ENCODE measurements at regions not wholly inside any gene's neighbourhood (a gene's known extent, or its start where the extent isn't known, plus 50 kb on each side); places are given as distances from the start of the nearest gene placed in this dataset.

- H4K12ac ChIP-seq (ENCODE audit: low read depth, low read length), result no peak overlapping the region
- H3K9me3 ChIP-seq (ENCODE audit: insufficient read depth, low read depth, low read length), result peaks cover 6% of the 10 kb centered on the region
- no peaks in the 10 kb centered on the region for H3K4me1 ChIP-seq (ENCODE audit: control insufficient read depth in 1 of 2, insufficient read depth in 2 of 2, low read length in 2 of 2)
- DNase-seq, result no peak
- H4K91ac ChIP-seq (ENCODE audit: low read depth, low read length), result no peak overlapping the region
- no peak overlapping the region for H3K23ac ChIP-seq (ENCODE audit: low read length)
- H3K27me3 ChIP-seq (ENCODE audit: insufficient read depth, low read length), result no peaks in the 10 kb centered on the region
- no peak overlapping the region for H3K9ac ChIP-seq (ENCODE audit: low read length)
- H2BK5ac ChIP-seq (ENCODE audit: low read depth, low read length, poor library complexity), result no peak overlapping the region
- H3K14ac ChIP-seq (ENCODE audit: low read length), result no peak overlapping the region
- H4K8ac ChIP-seq (ENCODE audit: low read depth, low read length), result no peak overlapping the region
- H3K36me3 ChIP-seq (ENCODE audit: control insufficient read depth in 1 of 2, insufficient read depth in 2 of 2, low read length in 2 of 2), result no peaks in the 10 kb centered on the region
- no peak overlapping the region for H3K4me3 ChIP-seq (ENCODE audit: low read depth, low read length)
- no peak overlapping the region for H3K4me2 ChIP-seq (ENCODE audit: low read length)
- H3K79me1 ChIP-seq (ENCODE audit: low read length), result no peaks in the 10 kb centered on the region
- no peak overlapping the region for H3K18ac ChIP-seq (ENCODE audit: low read length)
- H3K27ac ChIP-seq (ENCODE audit: low read depth, low read length), result no peak overlapping the region
- no peak overlapping the region for H2BK12ac ChIP-seq (ENCODE audit: low read length)
- no peak overlapping the region for H2AK5ac ChIP-seq (ENCODE audit: low read length)
- no peak overlapping the region for H3K4ac ChIP-seq (ENCODE audit: low read depth, low read length)
- no peaks in the 10 kb centered on the region for H3K79me2 ChIP-seq (ENCODE audit: control insufficient read depth, insufficient read depth, low read length, poor library complexity)
- H2AFZ ChIP-seq (ENCODE audit: insufficient read depth, low read length, poor library complexity), result no peak overlapping the region
- H2BK120ac ChIP-seq (ENCODE audit: insufficient read depth, low read length, poor library complexity), result no peak overlapping the region
These were observed 932.5 kb downstream of the SH3BGRL start for GRCh38 chrX:82134378-82134777.

DNA sequence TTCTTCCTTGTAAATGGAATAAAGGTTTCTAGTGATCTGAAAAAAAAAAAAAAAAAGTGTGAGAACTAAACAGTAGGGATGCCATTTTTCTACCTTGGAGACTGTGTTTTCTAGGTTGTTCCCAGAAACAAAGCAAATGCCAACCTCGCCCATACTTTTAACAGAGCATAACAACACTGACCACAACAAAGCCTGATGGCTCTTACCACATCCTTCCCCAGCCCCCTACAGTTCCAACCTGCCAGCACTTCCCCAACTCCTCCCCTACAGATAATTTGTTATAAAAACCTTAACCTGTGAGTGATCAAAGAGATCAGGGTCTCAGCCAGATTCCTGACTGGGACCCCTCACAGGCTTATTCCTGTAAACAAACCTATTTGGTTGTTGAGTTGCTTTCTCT, 940.0 kb downstream of the SH3BGRL start:
- no peak for DNase-seq
- Histone ChIP-seq H2AFZ (ENCODE audit: insufficient read depth, low read length, poor library complexity) (no peak overlapping the region), H3K4me3 (ENCODE audit: low read depth, low read length) (no peak overlapping the region), H4K91ac (ENCODE audit: low read depth, low read length) (no peak overlapping the region), H3K27me3 (ENCODE audit: insufficient read depth, low read length) (no peaks in the 10 kb centered on the region), H2AK5ac (ENCODE audit: low read length) (no peak overlapping the region), H2BK5ac (ENCODE audit: low read depth, low read length, poor library complexity) (no peak overlapping the region), H2BK12ac (ENCODE audit: low read length) (no peak overlapping the region), H3K79me1 (ENCODE audit: low read length) (no peaks in the 10 kb centered on the region), H3K4me1 (ENCODE audit: control insufficient read depth in 1 of 2, insufficient read depth in 2 of 2, low read length in 2 of 2) (no peaks in the 10 kb centered on the region), H4K12ac (ENCODE audit: low read depth, low read length) (no peak overlapping the region), H3K14ac (ENCODE audit: low read length) (no peak overlapping the region), H3K79me2 (ENCODE audit: control insufficient read depth, insufficient read depth, low read length, poor library complexity) (no peaks in the 10 kb centered on the region), H3K9me3 (ENCODE audit: insufficient read depth, low read depth, low read length) (no peaks in the 10 kb centered on the region), H3K9ac (ENCODE audit: low read length) (no peak overlapping the region), H4K8ac (ENCODE audit: low read depth, low read length) (no peak overlapping the region), H3K36me3 (ENCODE audit: control insufficient read depth in 1 of 2, insufficient read depth in 2 of 2, low read length in 2 of 2) (no peaks in the 10 kb centered on the region), H3K27ac (ENCODE audit: low read depth, low read length) (no peak overlapping the region), H3K23ac (ENCODE audit: low read length) (no peak overlapping the region), H2BK120ac (ENCODE audit: insufficient read depth, low read length, poor library complexity) (no peak overlapping the region), H3K18ac (ENCODE audit: low read length) (no peak overlapping the region), H3K4me2 (ENCODE audit: low read length) (no peak overlapping the region), H3K4ac (ENCODE audit: low read depth, low read length) (no peak overlapping the region)
- WGBS (ENCODE audit: extremely low coverage, insufficient coverage, insufficient read length), result no CpG with 5 or more reads among the region's 1 CpG

DNA sequence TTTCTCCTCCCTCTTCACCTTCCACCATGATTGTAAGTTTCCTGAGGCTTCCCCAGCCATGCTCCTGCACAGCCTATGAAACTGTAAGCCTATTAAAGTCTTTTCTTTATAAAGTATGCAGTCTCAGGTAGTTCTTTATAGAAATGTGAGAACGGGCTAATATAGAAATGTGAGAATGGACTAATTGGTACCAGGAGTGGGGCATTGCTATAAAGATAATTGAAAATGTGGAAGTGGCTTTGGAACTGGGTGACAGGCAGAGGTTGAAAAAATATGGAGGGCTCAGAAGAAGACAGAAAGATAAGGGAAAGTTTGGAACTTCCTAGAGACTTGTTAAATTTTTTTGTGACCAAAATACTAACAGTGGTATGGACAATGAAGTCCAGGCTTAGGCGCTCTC, 959.3 kb downstream of the SH3BGRL start:
- H3K79me2 ChIP-seq (ENCODE audit: control insufficient read depth, insufficient read depth, low read length, poor library complexity), result no peaks in the 10 kb centered on the region
- no peak overlapping the region for H2BK12ac ChIP-seq (ENCODE audit: low read length)
- H2BK120ac ChIP-seq (ENCODE audit: insufficient read depth, low read length, poor library complexity), result no peak overlapping the region
- no peak overlapping the region for H2AK5ac ChIP-seq (ENCODE audit: low read length)
- no peak overlapping the region for H2AFZ ChIP-seq (ENCODE audit: insufficient read depth, low read length, poor library complexity)
- H3K36me3 ChIP-seq (ENCODE audit: control insufficient read depth in 1 of 2, insufficient read depth in 2 of 2, low read length in 2 of 2), result no peaks in the 10 kb centered on the region
- H3K79me1 ChIP-seq (ENCODE audit: low read length), result no peaks in the 10 kb centered on the region
- H3K27ac ChIP-seq (ENCODE audit: low read depth, low read length), result no peak overlapping the region
- H3K18ac ChIP-seq (ENCODE audit: low read length), result no peak overlapping the region
- H3K4me1 ChIP-seq (ENCODE audit: control insufficient read depth in 1 of 2, insufficient read depth in 2 of 2, low read length in 2 of 2), result no peaks in the 10 kb centered on the region
- H3K27me3 ChIP-seq (ENCODE audit: insufficient read depth, low read length), result no peaks in the 10 kb centered on the region
- no peak overlapping the region for H4K12ac ChIP-seq (ENCODE audit: low read depth, low read length)
- no peak overlapping the region for H3K14ac ChIP-seq (ENCODE audit: low read length)
- no peak overlapping the region for H3K9ac ChIP-seq (ENCODE audit: low read length)
- H2BK5ac ChIP-seq (ENCODE audit: low read depth, low read length, poor library complexity), result no peak overlapping the region
- no peak overlapping the region for H3K23ac ChIP-seq (ENCODE audit: low read length)
- DNase-seq, result no peak
- H4K8ac ChIP-seq (ENCODE audit: low read depth, low read length), result no peak overlapping the region
- no peak overlapping the region for H4K91ac ChIP-seq (ENCODE audit: low read depth, low read length)
- no peak overlapping the region for H3K4me2 ChIP-seq (ENCODE audit: low read length)
- no peak overlapping the region for H3K4me3 ChIP-seq (ENCODE audit: low read depth, low read length)
- no CpG with 5 or more reads among the region's 2 CpGs for WGBS (ENCODE audit: extremely low coverage, insufficient coverage, insufficient read length)
- peaks cover 5% of the 10 kb centered on the region for H3K9me3 ChIP-seq (ENCODE audit: insufficient read depth, low read depth, low read length)
- H3K4ac ChIP-seq (ENCODE audit: low read depth, low read length), result no peak overlapping the region

GRCh38 chrX:82163701-82164100, 961.8 kb downstream of the SH3BGRL start:
- Histone ChIP-seq H4K12ac (ENCODE audit: low read depth, low read length) (no peak overlapping the region), H2BK5ac (ENCODE audit: low read depth, low read length, poor library complexity) (no peak overlapping the region), H4K91ac (ENCODE audit: low read depth, low read length) (no peak overlapping the region), H3K23ac (ENCODE audit: low read length) (no peak overlapping the region), H3K4ac (ENCODE audit: low read depth, low read length) (no peak overlapping the region), H3K4me3 (ENCODE audit: low read depth, low read length) (no peak overlapping the region), H3K14ac (ENCODE audit: low read length) (no peak overlapping the region), H3K79me2 (ENCODE audit: control insufficient read depth, insufficient read depth, low read length, poor library complexity) (no peaks in the 10 kb centered on the region), H3K9me3 (ENCODE audit: insufficient read depth, low read depth, low read length) (peaks cover 7% of the 10 kb centered on the region), H3K18ac (ENCODE audit: low read length) (no peak overlapping the region), H3K79me1 (ENCODE audit: low read length) (no peaks in the 10 kb centered on the region), H3K4me1 (ENCODE audit: control insufficient read depth in 1 of 2, insufficient read depth in 2 of 2, low read length in 2 of 2) (no peaks in the 10 kb centered on the region), H3K9ac (ENCODE audit: low read length) (no peak overlapping the region), H2BK12ac (ENCODE audit: low read length) (no peak overlapping the region), H3K36me3 (ENCODE audit: control insufficient read depth in 1 of 2, insufficient read depth in 2 of 2, low read length in 2 of 2) (no peaks in the 10 kb centered on the region), H3K4me2 (ENCODE audit: low read length) (no peak overlapping the region), H2AK5ac (ENCODE audit: low read length) (no peak overlapping the region), H2AFZ (ENCODE audit: insufficient read depth, low read length, poor library complexity) (no peak overlapping the region), H4K8ac (ENCODE audit: low read depth, low read length) (no peak overlapping the region), H3K27ac (ENCODE audit: low read depth, low read length) (no peak overlapping the region), H2BK120ac (ENCODE audit: insufficient read depth, low read length, poor library complexity) (no peak overlapping the region), H3K27me3 (ENCODE audit: insufficient read depth, low read length) (no peaks in the 10 kb centered on the region)
- DNase-seq, result peak; percentile 19 to 71

DNA sequence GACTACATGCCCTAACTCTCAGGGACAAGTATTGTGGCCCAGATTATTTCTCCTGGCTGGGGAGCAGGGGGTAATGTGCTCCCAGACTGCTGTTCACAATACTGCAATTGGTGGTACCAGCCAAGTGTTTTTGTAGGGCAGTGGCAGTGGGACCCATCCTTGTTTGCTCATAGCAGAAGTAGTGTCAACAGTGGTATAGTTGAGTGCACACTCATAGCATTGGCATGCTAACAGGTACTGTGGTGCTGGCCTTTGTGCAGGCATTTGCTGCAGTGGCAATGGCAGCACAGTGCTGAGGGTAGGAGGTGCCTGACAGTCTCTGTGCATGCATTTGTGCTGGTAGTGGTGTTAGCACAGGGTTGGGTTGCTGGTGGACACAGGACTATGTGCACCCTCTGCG, 995.0 kb downstream of the SH3BGRL start:
- Histone ChIP-seq H3K36me3 (ENCODE audit: control insufficient read depth in 1 of 2, insufficient read depth in 2 of 2, low read length in 2 of 2) (no peaks in the 10 kb centered on the region), H3K4me3 (ENCODE audit: low read depth, low read length) (no peak overlapping the region), H3K14ac (ENCODE audit: low read length) (no peak overlapping the region), H3K23ac (ENCODE audit: low read length) (no peak overlapping the region), H4K12ac (ENCODE audit: low read depth, low read length) (no peak overlapping the region), H3K18ac (ENCODE audit: low read length) (no peak overlapping the region), H2BK120ac (ENCODE audit: insufficient read depth, low read length, poor library complexity) (no peak overlapping the region), H3K9ac (ENCODE audit: low read length) (no peak overlapping the region), H3K27ac (ENCODE audit: low read depth, low read length) (no peak overlapping the region), H3K4me1 (ENCODE audit: control insufficient read depth in 1 of 2, insufficient read depth in 2 of 2, low read length in 2 of 2) (no peaks in the 10 kb centered on the region), H3K9me3 (ENCODE audit: insufficient read depth, low read depth, low read length) (no peaks in the 10 kb centered on the region), H2AK5ac (ENCODE audit: low read length) (no peak overlapping the region), H4K8ac (ENCODE audit: low read depth, low read length) (no peak overlapping the region), H3K27me3 (ENCODE audit: insufficient read depth, low read length) (no peaks in the 10 kb centered on the region), H2BK5ac (ENCODE audit: low read depth, low read length, poor library complexity) (no peak overlapping the region), H4K91ac (ENCODE audit: low read depth, low read length) (no peak overlapping the region), H2BK12ac (ENCODE audit: low read length) (no peak overlapping the region), H3K79me2 (ENCODE audit: control insufficient read depth, insufficient read depth, low read length, poor library complexity) (no peaks in the 10 kb centered on the region), H3K4me2 (ENCODE audit: low read length) (no peak overlapping the region), H3K4ac (ENCODE audit: low read depth, low read length) (no peak overlapping the region), H3K79me1 (ENCODE audit: low read length) (no peaks in the 10 kb centered on the region), H2AFZ (ENCODE audit: insufficient read depth, low read length, poor library complexity) (no peak overlapping the region)
- peak; percentile 7 to 59 for DNase-seq
- no CpG with 5 or more reads among the region's 1 CpG for WGBS (ENCODE audit: extremely low coverage, insufficient coverage, insufficient read length)
